Activated naive CD4-positive, alpha-beta T cell treated with anti-CD3 and anti-CD28 coated beads, Interleukin-2, amount 50 U/mL, for 24 hours (primary cell): ENCODE measurements at regions not wholly inside any gene's neighbourhood (a gene's known extent, or its start where the extent isn't known, plus 50 kb on each side); places are given as distances from the start of the nearest gene placed in this dataset.

ENCODE experiments used
- H3K27ac Mint-ChIP-seq: one replicate; pipeline ENCODE4 v1.8.0; 2021; ENCODE audit warnings: mild to moderate bottlenecking, mixed read lengths
- H3K27me3 Mint-ChIP-seq: one replicate; pipeline ENCODE4 v1.8.0; 2021; ENCODE audit warnings: mixed read lengths
- H3K36me3 Mint-ChIP-seq: one replicate; pipeline ENCODE4 v1.8.0; 2021; ENCODE audit warnings: mixed read lengths
- H3K4me1 Mint-ChIP-seq: one replicate; pipeline ENCODE4 v1.8.0; 2021; ENCODE audit warnings: mixed read lengths
- H3K4me3 Mint-ChIP-seq: one replicate; pipeline ENCODE4 v1.8.0; 2021; ENCODE audit warnings: mild to moderate bottlenecking, mixed read lengths
- H3K9me3 Mint-ChIP-seq: one replicate; pipeline ENCODE4 v1.8.0; 2021; ENCODE audit warnings: mixed read lengths

- Mint-ChIP-seq H3K4me1 (no peaks in the 10 kb centered on the region), H3K9me3 (no peaks in the 10 kb centered on the region), H3K4me3 (no peak overlapping the region), H3K27ac (no peak overlapping the region), H3K27me3 (no peaks in the 10 kb centered on the region), H3K36me3 (no peaks in the 10 kb centered on the region)
These were observed 134.3 kb downstream of the UNC5CL start for GRCh38 chr6:40904583-40905194.

- Mint-ChIP-seq H3K27me3 (no peaks in the 10 kb centered on the region), H3K4me3 (no peak overlapping the region), H3K36me3 (no peaks in the 10 kb centered on the region), H3K4me1 (no peaks in the 10 kb centered on the region), H3K27ac (no peak overlapping the region), H3K9me3 (no peaks in the 10 kb centered on the region)
These were observed 135.6 kb downstream of the UNC5CL start for GRCh38 chr6:40903456-40903855.

GRCh38 chr6:40901322-40902055 is 137.5 kb downstream of the UNC5CL start:
- no peaks in the 10 kb centered on the region for H3K9me3 Mint-ChIP-seq
- peaks cover 2% of the 10 kb centered on the region for H3K27me3 Mint-ChIP-seq
- no peak overlapping the region for H3K4me3 Mint-ChIP-seq
- no peaks in the 10 kb centered on the region for H3K36me3 Mint-ChIP-seq
- H3K27ac Mint-ChIP-seq: no peak overlapping the region
- no peaks in the 10 kb centered on the region for H3K4me1 Mint-ChIP-seq

- Mint-ChIP-seq H3K36me3 (no peaks in the 10 kb centered on the region), H3K27ac (no peak overlapping the region), H3K4me3 (no peak overlapping the region)
These were observed 138.2 kb downstream of the UNC5CL start for GRCh38 chr6:40900791-40901190.

GRCh38 chr6:40899684-40900155 is 139.3 kb downstream of the UNC5CL start:
- no peaks in the 10 kb centered on the region for H3K36me3 Mint-ChIP-seq
- H3K9me3 Mint-ChIP-seq: no peaks in the 10 kb centered on the region
- H3K4me3 Mint-ChIP-seq: no peak overlapping the region
- peaks cover 2% of the 10 kb centered on the region for H3K27me3 Mint-ChIP-seq
- H3K27ac Mint-ChIP-seq: no peak overlapping the region
- H3K4me1 Mint-ChIP-seq: no peaks in the 10 kb centered on the region

More at GRCh38 chr6:40900791-40901190, 138.2 kb downstream of the UNC5CL start:
- Mint-ChIP-seq H3K4me1 (no peaks in the 10 kb centered on the region), H3K27me3 (peaks cover 2% of the 10 kb centered on the region), H3K9me3 (no peaks in the 10 kb centered on the region)

GRCh38 chr6:40898073-40898472 is 140.9 kb downstream of the UNC5CL start:
- no peaks in the 10 kb centered on the region for H3K4me1 Mint-ChIP-seq
- H3K9me3 Mint-ChIP-seq: no peaks in the 10 kb centered on the region
- H3K27me3 Mint-ChIP-seq: peaks cover 2% of the 10 kb centered on the region
- H3K36me3 Mint-ChIP-seq: no peaks in the 10 kb centered on the region
- no peak overlapping the region for H3K4me3 Mint-ChIP-seq
- no peak overlapping the region for H3K27ac Mint-ChIP-seq

- Mint-ChIP-seq H3K27me3 (peaks cover 2% of the 10 kb centered on the region), H3K4me3 (no peak overlapping the region), H3K27ac (no peak overlapping the region), H3K36me3 (no peaks in the 10 kb centered on the region), H3K9me3 (no peaks in the 10 kb centered on the region), H3K4me1 (no peaks in the 10 kb centered on the region)
These were observed 141.5 kb downstream of the UNC5CL start for GRCh38 chr6:40897390-40898003.

GRCh38 chr6:40896696-40897095 is 142.3 kb downstream of the UNC5CL start:
- Mint-ChIP-seq H3K27me3 (peaks cover 3% of the 10 kb centered on the region), H3K36me3 (no peaks in the 10 kb centered on the region), H3K27ac (no peak overlapping the region), H3K4me3 (no peak overlapping the region), H3K9me3 (no peaks in the 10 kb centered on the region), H3K4me1 (no peaks in the 10 kb centered on the region)

GRCh38 chr6:40894962-40895799 is 143.8 kb downstream of the UNC5CL start:
- no peaks in the 10 kb centered on the region for H3K9me3 Mint-ChIP-seq
- no peaks in the 10 kb centered on the region for H3K36me3 Mint-ChIP-seq
- H3K4me1 Mint-ChIP-seq: no peaks in the 10 kb centered on the region
- H3K27me3 Mint-ChIP-seq: peaks cover 5% of the 10 kb centered on the region
- no peak overlapping the region for H3K4me3 Mint-ChIP-seq
- H3K27ac Mint-ChIP-seq: no peak overlapping the region

- H3K27ac Mint-ChIP-seq: no peak overlapping the region
- H3K9me3 Mint-ChIP-seq: no peaks in the 10 kb centered on the region
- H3K4me3 Mint-ChIP-seq: no peak overlapping the region
- H3K36me3 Mint-ChIP-seq: no peaks in the 10 kb centered on the region
- H3K4me1 Mint-ChIP-seq: no peaks in the 10 kb centered on the region
- peaks cover 5% of the 10 kb centered on the region for H3K27me3 Mint-ChIP-seq
These were observed 146.0 kb downstream of the UNC5CL start for GRCh38 chr6:40893021-40893420.

- no peak overlapping the region for H3K4me3 Mint-ChIP-seq
- H3K27me3 Mint-ChIP-seq: peaks cover 3% of the 10 kb centered on the region
- no peak overlapping the region for H3K27ac Mint-ChIP-seq
- H3K9me3 Mint-ChIP-seq: no peaks in the 10 kb centered on the region
- H3K36me3 Mint-ChIP-seq: no peaks in the 10 kb centered on the region
- no peaks in the 10 kb centered on the region for H3K4me1 Mint-ChIP-seq
These were observed 146.8 kb downstream of the UNC5CL start for GRCh38 chr6:40892223-40892622.

- H3K4me1 Mint-ChIP-seq: no peaks in the 10 kb centered on the region
- peaks cover 3% of the 10 kb centered on the region for H3K27me3 Mint-ChIP-seq
- no peaks in the 10 kb centered on the region for H3K36me3 Mint-ChIP-seq
- H3K9me3 Mint-ChIP-seq: no peaks in the 10 kb centered on the region
- H3K4me3 Mint-ChIP-seq: no peak overlapping the region
- H3K27ac Mint-ChIP-seq: no peak overlapping the region
These were observed 147.3 kb downstream of the UNC5CL start for GRCh38 chr6:40891686-40892085.

GRCh38 chr6:40891131-40891530 is 147.9 kb downstream of the UNC5CL start:
- H3K27ac Mint-ChIP-seq: no peak overlapping the region

GRCh38 chr6:40889137-40889832 is 149.7 kb downstream of the UNC5CL start:
- Mint-ChIP-seq H3K4me3 (no peak overlapping the region), H3K9me3 (no peaks in the 10 kb centered on the region), H3K27me3 (peaks cover 3% of the 10 kb centered on the region), H3K36me3 (no peaks in the 10 kb centered on the region), H3K4me1 (no peaks in the 10 kb centered on the region), H3K27ac (no peak overlapping the region)

More at GRCh38 chr6:40891131-40891530, 147.9 kb downstream of the UNC5CL start:
- Mint-ChIP-seq H3K4me1 (no peaks in the 10 kb centered on the region), H3K27me3 (peaks cover 3% of the 10 kb centered on the region), H3K4me3 (no peak overlapping the region), H3K9me3 (no peaks in the 10 kb centered on the region), H3K36me3 (no peaks in the 10 kb centered on the region)

GRCh38 chr6:40888456-40888990 is 150.5 kb downstream of the UNC5CL start:
- H3K4me3 Mint-ChIP-seq: no peak overlapping the region
- H3K27me3 Mint-ChIP-seq: peaks cover 3% of the 10 kb centered on the region
- H3K36me3 Mint-ChIP-seq: no peaks in the 10 kb centered on the region
- H3K4me1 Mint-ChIP-seq: no peaks in the 10 kb centered on the region
- no peak overlapping the region for H3K27ac Mint-ChIP-seq
- no peaks in the 10 kb centered on the region for H3K9me3 Mint-ChIP-seq
